SK-N-SH (cell line): ENCODE measurements at regions not wholly inside any gene's neighbourhood (a gene's known extent, or its start where the extent isn't known, plus 50 kb on each side); places are given as distances from the start of the nearest gene placed in this dataset.

Experiments
- CTCF ChIA-PET: fragments of 300-600, 350-600 bp; formaldehyde crosslinking; extraction: SDS; loops from one replicate; lab custom pipeline; 2021; lab: Yijun Ruan, JAX
- POLR2A ChIA-PET: fragments of 350-600 bp; sonication (Branson Sonifier 250); formaldehyde crosslinking; extraction: SDS; loops from one replicate; lab custom pipeline; 2020; ENCODE audit warnings: antibody characterized with exemption, inconsistent platforms; lab: Yijun Ruan, JAX
- DNase-seq: peaks from one replicate; pipeline ENCODE4 v3.0.0; 2012
- H2AFZ ChIP-seq: fragments of 200-600 bp; sonication (generic); 2 replicates; pipeline ENCODE4 v1.8.1; 2016; ENCODE audit warnings: antibody characterized with exemption, mild to moderate bottlenecking, low read depth
- H3F3A ChIP-seq: fragments of 200-600 bp; sonication (generic); replicated peaks from 2 replicates; pipeline ENCODE3; 2016; ENCODE audit warnings: antibody characterized with exemption, mild to moderate bottlenecking; ENCODE audit not compliant: insufficient read depth
- H3K27ac ChIP-seq, 2 experiments: fragments of 200-500 bp in 1 of 2; fragments of 200-600 bp in 1 of 2; sonication (Bioruptor generic) in 1 of 2; sonication (generic), shearing (Covaris generic) in 1 of 2; 2 replicates each; pipeline versions ENCODE4 v1.5.1 to v1.6.1; 2014 to 2016; ENCODE audit warnings: low read depth in 2 of 2, inconsistent platforms in 1 of 2, low read length in 1 of 2, mild to moderate bottlenecking in 1 of 2, mixed read lengths in 1 of 2
- H3K27me3 ChIP-seq: fragments of 200-600 bp; sonication (generic), shearing (Covaris generic); 2 replicates; pipeline ENCODE4 v1.6.1; 2016; ENCODE audit warnings: mixed run types; ENCODE audit not compliant: insufficient read depth
- H3K36me3 ChIP-seq, 2 experiments: fragments of 200-500 bp in 1 of 2; fragments of 200-600 bp in 1 of 2; sonication (Bioruptor generic) in 1 of 2; sonication (generic) in 1 of 2; replicated peaks in 1 of 2; 2 replicates each; pipeline versions ENCODE3 to v1.5.1; 2014 to 2016; ENCODE audit warnings: low read length in 1 of 2, mild to moderate bottlenecking in 1 of 2; ENCODE audit not compliant: insufficient read depth in 2 of 2, control insufficient read depth in 1 of 2
- H3K4me1 ChIP-seq, 2 experiments: fragments of 200-500 bp in 1 of 2; fragments of 200-600 bp in 1 of 2; sonication (Bioruptor generic) in 1 of 2; sonication (generic), shearing (Covaris generic) in 1 of 2; 2 replicates each; pipeline versions ENCODE4 v1.5.1 to v1.6.1; 2014 to 2016; ENCODE audit warnings: low read depth in 1 of 2, low read length in 1 of 2, mixed run types in 1 of 2; ENCODE audit not compliant: insufficient read depth in 2 of 2, control insufficient read depth in 1 of 2
- H3K4me2 ChIP-seq: fragments of 200-600 bp; sonication (generic), shearing (Covaris generic); 2 replicates; pipeline ENCODE4 v1.6.1; 2017; ENCODE audit warnings: mixed run types
- H3K4me3 ChIP-seq, 2 experiments: fragments of 200-500 bp in 1 of 2; fragments of 200-600 bp in 1 of 2; sonication (Bioruptor generic) in 1 of 2; sonication (generic), shearing (Covaris generic) in 1 of 2; 2 replicates each; pipeline versions ENCODE4 v1.5.1 to v1.8.1; 2014 to 2016; ENCODE audit warnings: low read depth in 2 of 2, inconsistent platforms in 1 of 2, low read length in 1 of 2, mild to moderate bottlenecking in 1 of 2, mixed read lengths in 1 of 2, moderate library complexity in 1 of 2
- H3K79me2 ChIP-seq: fragments of 200-600 bp; sonication (generic); 2 replicates; pipeline ENCODE4 v1.8.1; 2017; ENCODE audit warnings: mild to moderate bottlenecking; ENCODE audit not compliant: insufficient read depth
- H3K9ac ChIP-seq: fragments of 200-600 bp; sonication (generic); 2 replicates; pipeline ENCODE4 v1.6.1; 2017; ENCODE audit warnings: mixed run types
- H3K9me2 ChIP-seq: fragments of 200-600 bp; sonication (generic); 2 replicates; pipeline ENCODE4 v1.6.1; 2017; ENCODE audit warnings: mixed run types
- H3K9me3 ChIP-seq: fragments of 200-600 bp; sonication (generic); 2 replicates; pipeline ENCODE4 v1.6.1; 2017; ENCODE audit warnings: mixed run types, mild to moderate bottlenecking, moderate library complexity
- H4K20me1 ChIP-seq: fragments of 200-600 bp; sonication (generic); 2 replicates; pipeline ENCODE4 v1.6.1; 2017; ENCODE audit warnings: mild to moderate bottlenecking, mixed run types; ENCODE audit not compliant: insufficient read depth
- CTCF ChIP-seq: fragments of 200-600 bp; sonication (generic); IDR thresholded peaks from 2 replicates; pipeline ENCODE4 v1.6.1; 2017; ENCODE audit warnings: antibody characterized with exemption, mild to moderate bottlenecking, moderate library complexity
- ELF1 ChIP-seq: IDR thresholded peaks from 2 replicates; pipeline ENCODE4 v1.4.0; 2012
- EZH2phosphoT487 ChIP-seq: fragments of 200-600 bp; sonication (generic); IDR thresholded peaks from 2 replicates; pipeline ENCODE4 v1.6.1; 2017; ENCODE audit warnings: low read depth, mixed run types, mild to moderate bottlenecking, antibody characterized with exemption, moderate library complexity, borderline replicate concordance
- FOSL2 ChIP-seq: IDR thresholded peaks from 2 replicates; pipeline ENCODE4 v1.4.0; 2012; ENCODE audit warnings: low read depth, mild to moderate bottlenecking, moderate library complexity, borderline replicate concordance
- FOXJ3 ChIP-seq: sonication (generic); formaldehyde crosslinking; IDR thresholded peaks from 2 replicates; pipeline ENCODE4 v1.5.1; 2020; ENCODE audit warnings: mild to moderate bottlenecking, missing genetic modification reagents
- GABPA ChIP-seq: IDR thresholded peaks from 2 replicates; pipeline ENCODE4 v1.4.0; 2012; ENCODE audit warnings: low read depth, mild to moderate bottlenecking
- GATA2 ChIP-seq: sonication (generic); formaldehyde crosslinking; IDR thresholded peaks from 2 replicates; pipeline ENCODE4 v1.5.0; 2020; ENCODE audit warnings: mild to moderate bottlenecking, missing genetic modification reagents
- IRF3 ChIP-seq: fragments of 150-350 bp; IDR thresholded peaks from 2 replicates; pipeline ENCODE4 v1.6.1; 2016; ENCODE audit warnings: mild to moderate bottlenecking, low read depth, low read length
- JUND ChIP-seq: IDR thresholded peaks from 2 replicates; pipeline ENCODE4 v1.4.0; 2012
- MAX ChIP-seq: IDR thresholded peaks from 2 replicates; pipeline ENCODE4 v1.4.0; 2012; ENCODE audit warnings: low read depth
- PBX3 ChIP-seq: IDR thresholded peaks from 2 replicates; pipeline ENCODE4; 2012
- POLR2AphosphoS5 ChIP-seq: IDR thresholded peaks from 2 replicates; pipeline ENCODE4 v1.6.1; 2012; ENCODE audit warnings: low read depth, low read length
- RAD21 ChIP-seq: IDR thresholded peaks from 2 replicates; pipeline ENCODE4 v1.6.1; 2012; ENCODE audit warnings: mild to moderate bottlenecking, low read length
- RCOR1 ChIP-seq: fragments of 150-350 bp; IDR thresholded peaks from 2 replicates; pipeline ENCODE4 v1.6.1; 2017; ENCODE audit warnings: antibody characterized with exemption, low read length
- REST ChIP-seq: IDR thresholded peaks from 2 replicates; pipeline ENCODE4 v1.6.1; 2012; ENCODE audit warnings: mild to moderate bottlenecking, low read depth, low read length, moderate library complexity
- RXRA ChIP-seq: IDR thresholded peaks from 2 replicates; pipeline ENCODE4 v1.4.0; 2012; ENCODE audit warnings: low read depth, mild to moderate bottlenecking, borderline replicate concordance
- SIN3A ChIP-seq: IDR thresholded peaks from 2 replicates; pipeline ENCODE4 v1.6.1; 2012; ENCODE audit warnings: low read depth, mild to moderate bottlenecking, low read length, moderate library complexity, borderline replicate concordance
- TAF1 ChIP-seq: IDR thresholded peaks from 2 replicates; pipeline ENCODE4 v1.6.1; 2012; ENCODE audit warnings: low read depth, mild to moderate bottlenecking, low read length, moderate library complexity, borderline replicate concordance
- TEAD4 ChIP-seq: IDR thresholded peaks from 2 replicates; pipeline ENCODE4 v1.4.0; 2012; ENCODE audit warnings: mild to moderate bottlenecking, borderline replicate concordance; ENCODE audit not compliant: insufficient read depth
- ZBTB33 ChIP-seq: IDR thresholded peaks from 2 replicates; pipeline ENCODE4 v1.4.0; 2012; ENCODE audit warnings: low read depth, borderline replicate concordance
- WGBS: methylation state at CpG from one replicate; pipeline ENCODE4 v1.1.6; 2017; ENCODE audit warnings: low lambda C conversion rate; 5-methylcytosine and 5-hydroxymethylcytosine counted together

- no peak for TF ChIP-seq CTCF
- no peak for TF ChIP-seq RCOR1
- TF ChIP-seq ZBTB33 = no peak
- TF ChIP-seq TEAD4 = no peak
- no peak for TF ChIP-seq JUND
These were observed 234.7 kb downstream of the NHLRC3 start (continued) for GRCh38 chr13:39272994-39273393.

- no peak overlapping the region for H2AFZ ChIP-seq
- H3F3A ChIP-seq = no peaks in the 10 kb centered on the region
- no peak overlapping the region for H3K4me2 ChIP-seq
- WGBS = 46% methylated on average over 6 of the region's 6 CpGs
- no peaks in the 10 kb centered on the region for H4K20me1 ChIP-seq
- no peaks in the 10 kb centered on the region for H3K79me2 ChIP-seq
- H3K4me1 ChIP-seq = no peaks in the 10 kb centered on the region
- POLR2A ChIA-PET = no interaction called here
- H3K9ac ChIP-seq = no peak overlapping the region
- no peaks in the 10 kb centered on the region for H3K9me3 ChIP-seq
- H3K27me3 ChIP-seq = no peaks in the 10 kb centered on the region
- H3K9me2 ChIP-seq = no peaks in the 10 kb centered on the region
- DNase-seq = no peak
- CTCF ChIA-PET = interaction anchor here (0.6 to 3.8 kb wide), 4 partner anchors 10 to 338 kb away, joined by 3 to 20 read pairs (median 5); no protein-coding TSS in a partner anchor
- H3K4me3 ChIP-seq = no peak overlapping the region
- H3K36me3 ChIP-seq = no peaks in the 10 kb centered on the region
- no peak overlapping the region for H3K27ac ChIP-seq
- TF ChIP-seq POLR2AphosphoS5 (no peak), TAF1 (no peak), GABPA (no peak), REST (no peak), PBX3 (no peak), TEAD4 (no peak), SIN3A (no peak), GATA2 (CRISPR knock-in tag) (no peak), MAX (no peak), ELF1 (no peak), RAD21 (peak; percentile 47), EZH2phosphoT487 (no peak), RXRA (no peak), FOXJ3 (CRISPR knock-in tag) (no peak), FOSL2 (no peak), IRF3 (no peak)
These were observed 235.9 kb downstream of the NHLRC3 start for GRCh38 chr13:39273953-39274738.
